ENCODE measurements at regions not wholly inside any gene's neighbourhood (a gene's known extent, or its start where the extent isn't known, plus 50 kb on each side); places are given as distances from the start of the nearest gene placed in this dataset.
A peak's percentile ranks its signal among the peaks of the same experiment; 100 is the strongest.

- Histone ChIP-seq H3K36me3 (no peaks in the 10 kb centered on the region), H3K27me3 (peaks cover 0 to 14% of the 10 kb centered on the region in 2 donors), H3K27ac (no peak overlapping the region), H3K9me3 (no peaks in the 10 kb centered on the region), H3K4me1 (no peaks in the 10 kb centered on the region), H3K4me3 (no peak overlapping the region)
- peak in 1 of 2 experiments; percentile 17 for TF ChIP-seq CTCF (IDR thresholded peaks at IDR 0.05)
- no peak for DNase-seq
- intact Hi-C loops (cut with DNase I; ENCODE audit: low total_unique reads): no loop called here
These were observed 1346.4 kb downstream of the TMEM121 start for GRCh38 chr14:106872611-106873446.

GRCh38 chr14:106874350-106874749, 1348.0 kb downstream of the TMEM121 start:
- no peak overlapping the region for H3K4me3 ChIP-seq
- H3K9me3 ChIP-seq: no peaks in the 10 kb centered on the region
- no peak overlapping the region for H3K27ac ChIP-seq
- H3K27me3 ChIP-seq: peaks cover 0 to 14% of the 10 kb centered on the region in 2 donors
- no peak for DNase-seq
- TF ChIP-seq CTCF (IDR thresholded peaks at IDR 0.05): no peak
- no peaks in the 10 kb centered on the region for H3K4me1 ChIP-seq
- intact Hi-C loops (cut with DNase I; ENCODE audit: low total_unique reads): no loop called here
- no peaks in the 10 kb centered on the region for H3K36me3 ChIP-seq

- H3K4me1 ChIP-seq: no peaks in the 10 kb centered on the region
- DNase-seq: no peak
- no peak overlapping the region for H3K4me3 ChIP-seq
- intact Hi-C loops (cut with DNase I; ENCODE audit: low total_unique reads): no loop called here
- TF ChIP-seq CTCF (IDR thresholded peaks at IDR 0.05): no peak
- no peaks in the 10 kb centered on the region for H3K36me3 ChIP-seq
- no peak overlapping the region for H3K27ac ChIP-seq
- H3K27me3 ChIP-seq: peaks cover 0 to 14% of the 10 kb centered on the region in 2 donors
- no peaks in the 10 kb centered on the region for H3K9me3 ChIP-seq
These were observed 1349.1 kb downstream of the TMEM121 start for GRCh38 chr14:106875503-106875902.

GRCh38 chr14:106876711-106877110, 1350.3 kb downstream of the TMEM121 start:
- Histone ChIP-seq H3K9me3 (no peaks in the 10 kb centered on the region), H3K4me3 (no peak overlapping the region), H3K27me3 (peaks cover 0 to 14% of the 10 kb centered on the region in 2 donors), H3K36me3 (no peaks in the 10 kb centered on the region), H3K4me1 (no peaks in the 10 kb centered on the region), H3K27ac (no peak overlapping the region)
- intact Hi-C loops (cut with DNase I; ENCODE audit: low total_unique reads): no loop called here
- TF ChIP-seq CTCF (IDR thresholded peaks at IDR 0.05): no peak
- DNase-seq: no peak

- TF ChIP-seq CTCF (IDR thresholded peaks at IDR 0.05): no peak
- intact Hi-C loops (cut with DNase I; ENCODE audit: low total_unique reads): no loop called here
- Histone ChIP-seq H3K27ac (no peak overlapping the region), H3K9me3 (no peaks in the 10 kb centered on the region), H3K36me3 (no peaks in the 10 kb centered on the region), H3K4me1 (no peaks in the 10 kb centered on the region), H3K4me3 (no peak overlapping the region), H3K27me3 (peaks cover 0 to 12% of the 10 kb centered on the region in 2 donors)
- no peak for DNase-seq
These were observed 1351.1 kb downstream of the TMEM121 start for GRCh38 chr14:106877517-106877916.

Measured in tibial artery (tissue), 4 donors.